Left ventricle myocardium inferior (tissue), 1 donor: ENCODE measurements at regions not wholly inside any gene's neighbourhood (a gene's known extent, or its start where the extent isn't known, plus 50 kb on each side); places are given as distances from the start of the nearest gene placed in this dataset.

Experiments used
- DNase-seq: peaks from one replicate; pipeline ENCODE4 v3.0.0-alpha.2; 2020
- H3K27ac ChIP-seq: fragments of 200-600 bp; replicated peaks from 2 replicates; pipeline ENCODE4 v1.8.0; 2021
- H3K27me3 ChIP-seq: fragments of 200-600 bp; 2 replicates; pipeline ENCODE4 v1.8.0; 2021; ENCODE audit warnings: low read depth
- H3K36me3 ChIP-seq: fragments of 200-600 bp; 2 replicates; pipeline ENCODE4 v1.8.0; 2021
- H3K4me1 ChIP-seq: fragments of 200-600 bp; 2 replicates; pipeline ENCODE4 v1.8.0; 2021
- H3K4me3 ChIP-seq: fragments of 200-600 bp; 2 replicates; pipeline ENCODE4 v1.8.0; 2021; ENCODE audit warnings: mild to moderate bottlenecking, moderate library complexity
- H3K9me3 ChIP-seq: fragments of 200-600 bp; replicated peaks from 2 replicates; pipeline ENCODE4 v1.8.0; 2021
- intact Hi-C: fragments of 100-400 bp; cut with micrococcal nuclease; formaldehyde crosslinking; loops from one replicate; pipeline ENCODE4 v1.11.0; 2022
- TF ChIP-seq, protein P1 (sequence below): fragments of 200-600 bp; IDR thresholded peaks from 2 replicates; pipeline ENCODE4 v1.8.0; 2021; ENCODE audit warnings: antibody characterized with exemption, mild to moderate bottlenecking, borderline replicate concordance
- donor health status: DM: no; HTN: yes; CAD: no; lungs with severe emphysema.

DNA sequence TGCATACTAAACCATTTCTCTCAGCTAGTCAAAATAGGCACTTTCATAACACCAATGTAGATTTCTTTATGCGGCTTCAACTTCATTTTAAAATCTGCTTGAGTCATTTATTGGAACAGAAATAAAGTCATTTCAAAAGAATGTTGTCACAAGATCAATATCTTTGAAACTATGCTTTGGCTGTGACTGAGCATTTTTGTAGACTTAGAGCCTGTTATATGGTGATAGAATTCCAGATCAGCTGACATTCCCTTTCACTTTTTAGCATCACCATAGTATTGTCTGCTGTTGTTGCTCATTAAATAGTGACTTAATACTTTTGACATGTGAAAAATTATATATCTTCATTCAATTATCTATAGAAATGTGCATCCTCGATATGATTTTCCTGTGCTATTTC lies 279.2 kb upstream of the PRR20A start:
- Histone ChIP-seq H3K27me3 (no peaks in the 10 kb centered on the region), H3K4me1 (no peaks in the 10 kb centered on the region), H3K27ac (no peak overlapping the region), H3K36me3 (no peaks in the 10 kb centered on the region), H3K9me3 (peaks cover 4% of the 10 kb centered on the region), H3K4me3 (no peak overlapping the region)
- no peak for DNase-seq
- intact Hi-C loops: no loop called here
- TF ChIP-seq, protein P1, sequence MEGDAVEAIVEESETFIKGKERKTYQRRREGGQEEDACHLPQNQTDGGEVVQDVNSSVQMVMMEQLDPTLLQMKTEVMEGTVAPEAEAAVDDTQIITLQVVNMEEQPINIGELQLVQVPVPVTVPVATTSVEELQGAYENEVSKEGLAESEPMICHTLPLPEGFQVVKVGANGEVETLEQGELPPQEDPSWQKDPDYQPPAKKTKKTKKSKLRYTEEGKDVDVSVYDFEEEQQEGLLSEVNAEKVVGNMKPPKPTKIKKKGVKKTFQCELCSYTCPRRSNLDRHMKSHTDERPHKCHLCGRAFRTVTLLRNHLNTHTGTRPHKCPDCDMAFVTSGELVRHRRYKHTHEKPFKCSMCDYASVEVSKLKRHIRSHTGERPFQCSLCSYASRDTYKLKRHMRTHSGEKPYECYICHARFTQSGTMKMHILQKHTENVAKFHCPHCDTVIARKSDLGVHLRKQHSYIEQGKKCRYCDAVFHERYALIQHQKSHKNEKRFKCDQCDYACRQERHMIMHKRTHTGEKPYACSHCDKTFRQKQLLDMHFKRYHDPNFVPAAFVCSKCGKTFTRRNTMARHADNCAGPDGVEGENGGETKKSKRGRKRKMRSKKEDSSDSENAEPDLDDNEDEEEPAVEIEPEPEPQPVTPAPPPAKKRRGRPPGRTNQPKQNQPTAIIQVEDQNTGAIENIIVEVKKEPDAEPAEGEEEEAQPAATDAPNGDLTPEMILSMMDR: no peak

DNA sequence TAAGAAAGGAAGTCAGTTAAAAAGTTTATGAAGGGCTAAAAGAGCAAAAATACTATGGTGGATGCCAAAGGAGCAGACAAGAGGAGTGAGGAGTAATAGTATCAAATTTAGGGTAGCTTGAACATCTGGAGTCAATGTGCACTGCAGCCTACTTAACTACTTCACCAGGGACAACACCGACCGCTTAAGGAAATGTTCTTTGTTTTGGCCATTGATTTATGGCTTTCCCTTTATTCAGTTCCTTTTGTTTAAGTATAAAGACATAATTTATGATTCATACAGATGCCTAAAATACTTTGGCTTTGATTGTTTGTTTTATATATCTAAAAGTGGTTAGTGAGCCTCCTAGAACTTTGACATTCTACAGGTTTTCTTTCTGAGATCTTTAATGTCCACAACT lies 276.3 kb upstream of the PRR20A start:
- intact Hi-C loops: no loop called here
- H3K27ac ChIP-seq: no peak overlapping the region

DNA sequence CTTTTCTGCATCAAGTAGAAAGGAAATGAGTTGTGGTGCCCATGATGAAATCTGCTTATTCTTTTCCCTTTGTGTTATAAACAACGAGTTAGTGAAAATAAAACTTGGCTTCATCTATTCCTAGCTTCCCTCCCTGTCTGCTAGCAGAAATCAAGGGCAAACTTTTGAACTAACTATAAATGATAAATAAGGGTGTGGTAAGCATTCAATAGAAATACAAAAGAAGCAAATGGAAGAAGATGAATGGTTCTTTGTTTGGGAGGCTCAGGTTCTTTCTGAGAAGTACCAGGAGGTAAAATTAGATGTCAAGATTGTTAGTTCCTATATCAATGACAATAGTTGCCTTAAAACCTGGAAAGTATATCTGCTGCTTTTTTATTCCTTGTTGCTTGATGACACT lies 275.3 kb upstream of the PRR20A start:
- intact Hi-C loops: no loop called here
- H3K4me1 ChIP-seq: no peaks in the 10 kb centered on the region
- no peak for DNase-seq
- no peaks in the 10 kb centered on the region for H3K36me3 ChIP-seq
- H3K9me3 ChIP-seq: peaks cover 4% of the 10 kb centered on the region
- H3K4me3 ChIP-seq: no peak overlapping the region
- H3K27ac ChIP-seq: no peak overlapping the region
- H3K27me3 ChIP-seq: no peaks in the 10 kb centered on the region
- TF ChIP-seq, protein P1: no peak

More for the DNA sequence above, 276.3 kb upstream of the PRR20A start:
- H3K9me3 ChIP-seq: peaks cover 4% of the 10 kb centered on the region
- no peak overlapping the region for H3K4me3 ChIP-seq
- no peak for DNase-seq
- TF ChIP-seq, protein P1: no peak
- no peaks in the 10 kb centered on the region for H3K4me1 ChIP-seq
- H3K27me3 ChIP-seq: no peaks in the 10 kb centered on the region
- H3K36me3 ChIP-seq: no peaks in the 10 kb centered on the region

DNA sequence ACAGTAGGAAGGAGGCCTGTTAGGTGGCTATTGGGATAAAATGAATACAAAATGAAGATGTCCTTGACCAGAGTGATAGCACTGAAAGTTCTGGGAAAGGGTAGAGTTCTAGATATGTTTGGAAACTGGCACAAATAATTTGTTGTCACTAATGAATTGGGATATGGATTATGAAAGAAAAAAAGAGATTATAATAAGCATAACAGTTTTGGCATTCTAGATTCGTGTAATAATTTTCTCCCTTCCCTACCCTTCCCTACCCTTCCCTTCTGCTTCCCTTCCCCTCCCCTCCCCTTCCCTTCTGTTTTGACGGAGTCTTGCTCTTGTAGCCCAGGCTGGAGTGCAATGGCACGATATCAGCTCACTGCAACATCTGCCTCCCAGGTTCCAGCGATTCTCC lies 271.0 kb upstream of the PRR20A start:
- Histone ChIP-seq H3K4me3 (no peak overlapping the region), H3K27ac (no peak overlapping the region), H3K4me1 (no peaks in the 10 kb centered on the region), H3K27me3 (no peaks in the 10 kb centered on the region), H3K36me3 (no peaks in the 10 kb centered on the region), H3K9me3 (no peaks in the 10 kb centered on the region)
- TF ChIP-seq, protein P1: no peak
- intact Hi-C loops: no loop called here
- no peak for DNase-seq

DNA sequence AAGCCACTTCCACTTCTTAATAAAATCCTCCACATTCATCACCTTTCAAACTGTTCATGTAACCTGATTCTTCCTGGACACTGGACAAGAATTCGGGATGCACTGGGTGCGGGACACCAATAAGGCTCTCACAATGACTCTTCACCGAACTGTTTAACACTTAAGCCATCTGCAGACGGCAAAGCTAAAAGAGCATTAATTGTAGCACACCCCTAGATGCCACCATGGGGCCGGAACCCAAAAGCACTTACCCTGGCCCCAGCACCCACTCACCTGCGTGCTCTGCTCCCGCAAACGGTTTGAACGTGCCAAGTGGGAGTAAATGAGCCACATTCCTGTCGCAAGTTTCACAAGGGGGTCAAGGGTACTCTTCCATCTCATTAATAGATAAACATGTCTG lies 254.3 kb upstream of the PRR20A start:
- Histone ChIP-seq H3K27me3 (no peaks in the 10 kb centered on the region), H3K36me3 (no peaks in the 10 kb centered on the region), H3K4me1 (no peaks in the 10 kb centered on the region), H3K4me3 (no peak overlapping the region), H3K27ac (no peak overlapping the region), H3K9me3 (peaks cover 9% of the 10 kb centered on the region)
- intact Hi-C loops: no loop called here
- DNase-seq: no peak
- TF ChIP-seq, protein P1: no peak

DNA sequence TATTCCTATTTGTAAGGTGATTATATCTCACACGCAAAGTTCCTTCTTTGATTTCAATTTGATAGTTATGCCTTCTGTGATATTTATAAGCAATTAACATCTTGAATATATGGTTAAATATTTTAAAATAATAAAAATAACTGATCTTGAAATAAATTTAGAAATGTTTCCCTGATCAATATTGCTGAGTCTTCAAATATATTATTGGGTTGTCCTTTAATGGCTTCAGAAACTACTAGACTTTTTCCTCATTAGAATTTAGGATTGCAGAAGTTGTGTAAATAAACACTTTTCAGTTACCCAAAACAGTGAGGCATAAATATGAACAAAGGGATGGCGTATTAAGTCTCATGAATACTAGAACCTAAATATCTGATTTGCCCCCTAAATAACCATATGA lies 252.3 kb upstream of the PRR20A start:
- intact Hi-C loops: no loop called here
- TF ChIP-seq, protein P1: no peak
- no peak for DNase-seq
- Histone ChIP-seq H3K27ac (no peak overlapping the region), H3K9me3 (peaks cover 5% of the 10 kb centered on the region), H3K4me3 (no peak overlapping the region), H3K4me1 (no peaks in the 10 kb centered on the region), H3K36me3 (no peaks in the 10 kb centered on the region), H3K27me3 (no peaks in the 10 kb centered on the region)
